ENCODE measurements at regions not wholly inside any gene's neighbourhood (a gene's known extent, or its start where the extent isn't known, plus 50 kb on each side); places are given as distances from the start of the nearest gene placed in this dataset.
"Not testable (repeated sequence)": the region's sequence is repeated elsewhere in the genome, so short reads cannot be mapped to it uniquely, and the experiment has no call there.

DNA sequence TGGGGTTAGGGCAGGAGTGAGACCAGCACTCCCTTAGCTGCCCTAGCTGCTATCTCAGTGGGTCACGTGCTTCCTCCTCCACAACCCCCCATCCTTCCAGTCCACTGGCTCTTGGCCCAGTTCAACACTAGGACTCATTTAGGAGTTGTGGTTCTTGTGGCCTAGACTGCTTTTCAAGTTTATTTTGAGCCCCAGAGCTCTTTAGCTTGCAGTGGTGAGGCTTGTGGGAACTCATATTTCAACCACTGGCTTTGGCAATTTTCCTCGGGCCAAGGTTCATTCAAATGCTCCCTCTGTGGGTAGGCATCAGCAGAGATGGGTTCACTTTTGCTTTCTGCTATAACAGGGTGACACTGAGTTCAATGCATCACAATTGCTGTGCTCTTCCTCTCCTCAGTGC lies 436.2 kb upstream of the SLITRK5 start:
- H3K4me1 ChIP-seq (ENCODE audit: insufficient read depth): no peaks in the 10 kb centered on the region
- H4K20me1 ChIP-seq (ENCODE audit: insufficient read depth, poor library complexity, severe bottlenecking): no peaks in the 10 kb centered on the region
- TF ChIP-seq EZH2 (IDR thresholded peaks at IDR 0.05; ENCODE audit: borderline replicate concordance): no peak
- TF ChIP-seq EZH2phosphoT487 (IDR thresholded peaks at IDR 0.05; ENCODE audit: low read depth, severe bottlenecking, unreplicated experiment): no peak
- TF ChIP-seq, protein P1, sequence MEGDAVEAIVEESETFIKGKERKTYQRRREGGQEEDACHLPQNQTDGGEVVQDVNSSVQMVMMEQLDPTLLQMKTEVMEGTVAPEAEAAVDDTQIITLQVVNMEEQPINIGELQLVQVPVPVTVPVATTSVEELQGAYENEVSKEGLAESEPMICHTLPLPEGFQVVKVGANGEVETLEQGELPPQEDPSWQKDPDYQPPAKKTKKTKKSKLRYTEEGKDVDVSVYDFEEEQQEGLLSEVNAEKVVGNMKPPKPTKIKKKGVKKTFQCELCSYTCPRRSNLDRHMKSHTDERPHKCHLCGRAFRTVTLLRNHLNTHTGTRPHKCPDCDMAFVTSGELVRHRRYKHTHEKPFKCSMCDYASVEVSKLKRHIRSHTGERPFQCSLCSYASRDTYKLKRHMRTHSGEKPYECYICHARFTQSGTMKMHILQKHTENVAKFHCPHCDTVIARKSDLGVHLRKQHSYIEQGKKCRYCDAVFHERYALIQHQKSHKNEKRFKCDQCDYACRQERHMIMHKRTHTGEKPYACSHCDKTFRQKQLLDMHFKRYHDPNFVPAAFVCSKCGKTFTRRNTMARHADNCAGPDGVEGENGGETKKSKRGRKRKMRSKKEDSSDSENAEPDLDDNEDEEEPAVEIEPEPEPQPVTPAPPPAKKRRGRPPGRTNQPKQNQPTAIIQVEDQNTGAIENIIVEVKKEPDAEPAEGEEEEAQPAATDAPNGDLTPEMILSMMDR (IDR thresholded peaks at IDR 0.05; ENCODE audit: poor library complexity): no peak
- H3K9me3 ChIP-seq (ENCODE audit: low read depth): no peaks in the 10 kb centered on the region
- H3K4me2 ChIP-seq: no peak overlapping the region
- no peak overlapping the region for H2AFZ ChIP-seq
- 93% methylated on average over 2 of the region's 2 CpGs for WGBS (ENCODE audit: low lambda C conversion rate, missing lambda C conversion rate)
- no peak for DNase-seq (ENCODE audit: low spot score)
- H3K27me3 ChIP-seq: no peaks in the 10 kb centered on the region
- no peak overlapping the region for H3K27ac ChIP-seq
- H3K4me3 ChIP-seq: no peak overlapping the region
- H3K36me3 ChIP-seq (replicated peaks; ENCODE audit: insufficient read depth, low read depth): no peaks in the 10 kb centered on the region
- no peaks in the 10 kb centered on the region for H3K9me2 ChIP-seq (replicated peaks; ENCODE audit: insufficient read depth)
- no peaks in the 10 kb centered on the region for H3K79me2 ChIP-seq

DNA sequence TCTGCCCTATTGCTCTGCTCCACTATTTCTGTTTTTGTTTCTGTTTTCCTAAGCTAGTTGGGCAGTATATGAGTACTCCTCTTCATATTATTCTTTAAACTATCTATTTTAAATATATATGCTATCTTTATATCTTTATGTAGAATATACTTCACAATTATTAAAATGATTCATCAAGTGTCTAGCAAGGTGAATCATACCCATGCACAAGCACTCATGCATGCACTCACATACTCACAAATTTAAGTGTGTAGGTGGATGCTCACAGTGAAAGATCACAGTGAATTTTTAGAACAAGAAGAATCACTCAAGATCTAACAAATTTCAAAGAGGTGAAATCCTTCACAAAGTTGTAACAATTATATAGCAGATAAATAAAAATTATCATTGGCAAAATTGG lies 435.6 kb upstream of the SLITRK5 start:
- Histone ChIP-seq H2AFZ (no peak overlapping the region), H3K27ac (no peak overlapping the region), H3K4me3 (no peak overlapping the region), H3K36me3 (replicated peaks; ENCODE audit: insufficient read depth, low read depth) (no peaks in the 10 kb centered on the region), H3K79me2 (no peaks in the 10 kb centered on the region), H4K20me1 (ENCODE audit: insufficient read depth, poor library complexity, severe bottlenecking) (no peaks in the 10 kb centered on the region), H3K9me3 (ENCODE audit: low read depth) (no peaks in the 10 kb centered on the region), H3K4me1 (ENCODE audit: insufficient read depth) (no peaks in the 10 kb centered on the region), H3K9me2 (replicated peaks; ENCODE audit: insufficient read depth) (no peaks in the 10 kb centered on the region), H3K4me2 (no peak overlapping the region), H3K27me3 (no peaks in the 10 kb centered on the region)
- DNase-seq (ENCODE audit: low spot score): no peak
- TF ChIP-seq, protein P1 (IDR thresholded peaks at IDR 0.05; ENCODE audit: poor library complexity): no peak
- TF ChIP-seq EZH2 (IDR thresholded peaks at IDR 0.05; ENCODE audit: borderline replicate concordance) (no peak), EZH2phosphoT487 (IDR thresholded peaks at IDR 0.05; ENCODE audit: low read depth, severe bottlenecking, unreplicated experiment) (no peak)

DNA sequence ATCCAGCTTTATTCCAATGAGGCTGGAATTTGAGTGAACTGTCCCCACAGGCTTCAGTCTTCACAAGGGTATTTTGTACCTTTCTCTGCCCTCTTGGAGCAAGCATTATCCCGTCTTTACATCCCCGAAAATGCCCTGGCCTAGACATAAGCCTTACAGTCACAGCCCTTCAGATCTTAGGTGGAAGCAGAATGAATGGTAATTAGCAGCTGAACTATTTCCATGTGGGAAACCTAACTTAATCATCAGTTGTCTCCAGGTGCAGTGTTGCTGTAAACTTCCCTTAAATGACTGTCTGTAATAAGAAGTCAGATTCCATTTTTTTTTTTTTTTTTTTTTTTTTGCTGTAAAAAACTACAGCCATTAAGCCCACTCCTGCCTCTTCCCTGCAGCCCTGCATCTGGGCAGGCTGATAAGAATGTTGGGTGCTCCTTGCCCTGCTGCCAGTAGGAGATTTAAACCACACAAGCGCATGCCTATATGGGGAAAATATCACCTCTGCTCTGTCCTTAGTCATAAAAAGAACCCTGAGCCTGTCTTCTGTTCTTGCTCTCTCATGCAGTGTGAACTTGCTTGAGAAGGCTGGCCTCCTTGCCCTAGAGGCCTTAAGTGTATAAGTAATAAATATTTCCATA lies 426.8 kb upstream of the SLITRK5 start:
- Histone ChIP-seq H3K9me3 (ENCODE audit: low read depth) (no peaks in the 10 kb centered on the region), H4K20me1 (ENCODE audit: insufficient read depth, poor library complexity, severe bottlenecking) (no peaks in the 10 kb centered on the region), H3K4me3 (no peak overlapping the region), H3K79me2 (no peaks in the 10 kb centered on the region), H3K4me2 (no peak overlapping the region), H2AFZ (no peak overlapping the region), H3K27ac (no peak overlapping the region), H3K4me1 (ENCODE audit: insufficient read depth) (no peaks in the 10 kb centered on the region), H3K27me3 (no peaks in the 10 kb centered on the region), H3K9me2 (replicated peaks; ENCODE audit: insufficient read depth) (no peaks in the 10 kb centered on the region), H3K36me3 (replicated peaks; ENCODE audit: insufficient read depth, low read depth) (no peaks in the 10 kb centered on the region)
- no peak for TF ChIP-seq EZH2phosphoT487 (IDR thresholded peaks at IDR 0.05; ENCODE audit: low read depth, severe bottlenecking, unreplicated experiment)
- TF ChIP-seq, protein P1 (IDR thresholded peaks at IDR 0.05; ENCODE audit: poor library complexity): no peak
- DNase-seq (ENCODE audit: low spot score): no peak
- WGBS (ENCODE audit: low lambda C conversion rate, missing lambda C conversion rate): 73% methylated on average over 3 of the region's 3 CpGs

DNA sequence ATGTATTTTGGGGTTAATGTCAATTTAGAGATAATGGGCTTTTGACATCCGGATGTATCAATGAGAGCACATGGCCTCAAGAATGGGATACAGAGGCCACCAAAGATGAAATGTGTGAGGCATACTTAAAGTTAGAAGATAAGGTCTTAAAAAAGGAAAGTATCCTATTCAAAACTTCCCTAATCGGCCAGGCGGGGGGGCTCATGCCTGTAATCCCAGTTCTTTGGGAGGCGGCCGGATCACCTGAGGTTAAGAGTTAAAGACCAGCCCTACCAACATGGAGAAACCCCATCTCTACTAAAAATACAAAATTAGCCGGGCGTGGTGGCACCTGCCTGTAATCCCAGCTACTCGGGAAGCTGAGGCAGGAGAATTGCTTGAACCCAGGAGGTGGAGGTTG lies 421.3 kb upstream of the SLITRK5 start:
- H2AFZ ChIP-seq; H3K79me2 ChIP-seq; H3K9me2 ChIP-seq (replicated peaks; ENCODE audit: insufficient read depth); H3K27ac ChIP-seq; H3K36me3 ChIP-seq (replicated peaks; ENCODE audit: insufficient read depth, low read depth); H3K27me3 ChIP-seq; H3K9me3 ChIP-seq (ENCODE audit: low read depth); H3K4me2 ChIP-seq; H4K20me1 ChIP-seq (ENCODE audit: insufficient read depth, poor library complexity, severe bottlenecking); DNase-seq (ENCODE audit: low spot score); H3K4me3 ChIP-seq; H3K4me1 ChIP-seq (ENCODE audit: insufficient read depth): not testable (repeated sequence)
- WGBS (ENCODE audit: low lambda C conversion rate, missing lambda C conversion rate): 92% methylated on average over 8 of the region's 8 CpGs

Data from hepatocyte (in vitro differentiated cells).